GM13976 (cell line): ENCODE measurements at regions not wholly inside any gene's neighbourhood (a gene's known extent, or its start where the extent isn't known, plus 50 kb on each side); places are given as distances from the start of the nearest gene placed in this dataset.

ENCODE experiments used
- DNase-seq: peaks from one replicate; pipeline ENCODE4 v3.0.0; 2012; ENCODE audit warnings: low spot score
- CTCF ChIP-seq: IDR thresholded peaks from 2 replicates; pipeline ENCODE4 v1.5.1; 2012; ENCODE audit warnings: borderline replicate concordance, mild to moderate bottlenecking; ENCODE audit not compliant: insufficient read depth; ENCODE audit errors: extremely low read depth, missing control alignments, control extremely low read depth
- in situ Hi-C: fragments of 300-500 bp; cut with MboI; formaldehyde crosslinking; loops from one replicate; pipeline ENCODE4 v1.12.0; 2022; ENCODE audit warnings: low sequenced_read_pairs, mixed read lengths, inconsistent platforms; ENCODE audit not compliant: unreplicated experiment

GRCh38 chr4:33649471-33649870 is 2594.8 kb downstream of the ARAP2 start:
- DNase-seq: no peak
- TF ChIP-seq CTCF: no peak
- in situ Hi-C loops: no loop called here

GRCh38 chr4:33650036-33650435 is 2594.3 kb downstream of the ARAP2 start:
- TF ChIP-seq CTCF: no peak
- in situ Hi-C loops: no loop called here
- DNase-seq: no peak

- in situ Hi-C loops: no loop called here
- no peak for TF ChIP-seq CTCF
- no peak for DNase-seq
Measured at GRCh38 chr4:33658971-33659370, 2585.3 kb downstream of the ARAP2 start.

GRCh38 chr4:33661636-33662035 is 2582.7 kb downstream of the ARAP2 start:
- no peak for DNase-seq
- in situ Hi-C loops: no loop called here
- no peak for TF ChIP-seq CTCF

GRCh38 chr4:33685939-33686338 is 2558.4 kb downstream of the ARAP2 start:
- in situ Hi-C loops: no loop called here

GRCh38 chr4:33696041-33696440 is 2548.3 kb downstream of the ARAP2 start:
- no peak for DNase-seq
- no peak for TF ChIP-seq CTCF
- in situ Hi-C loops: no loop called here

More at GRCh38 chr4:33685939-33686338, 2558.4 kb downstream of the ARAP2 start:
- DNase-seq: no peak
- no peak for TF ChIP-seq CTCF

- no peak for TF ChIP-seq CTCF
- DNase-seq: no peak
- in situ Hi-C loops: no loop called here
Measured at GRCh38 chr4:33696586-33696985, 2547.7 kb downstream of the ARAP2 start.
